KOPT-K1 (cell line): ENCODE measurements at regions not wholly inside any gene's neighbourhood (a gene's known extent, or its start where the extent isn't known, plus 50 kb on each side); places are given as distances from the start of the nearest gene placed in this dataset.
"Not testable (repeated sequence)": the region's sequence is repeated elsewhere in the genome, so short reads cannot be mapped to it uniquely, and the experiment has no call there.

Source experiments
- H3K27ac ChIP-seq: fragments of 200-600 bp; sonication (generic); 2 replicates; pipeline ENCODE4 v1.5.1; 2016; ENCODE audit warnings: antibody characterized with exemption, mild to moderate bottlenecking, low read depth, low read length; ENCODE audit not compliant: poor library complexity, severe bottlenecking
- H3K36me3 ChIP-seq: fragments of 200-600 bp; sonication (generic); 2 replicates; pipeline ENCODE4 v1.5.1; 2017; ENCODE audit warnings: antibody characterized with exemption, mild to moderate bottlenecking, low read length, moderate library complexity; ENCODE audit not compliant: insufficient read depth
- H3K9me3 ChIP-seq: fragments of 200-600 bp; sonication (generic); 2 replicates; pipeline ENCODE4 v1.5.1; 2017; ENCODE audit warnings: antibody characterized with exemption, low read length, mild to moderate bottlenecking; ENCODE audit not compliant: insufficient read depth, poor library complexity, severe bottlenecking

DNA sequence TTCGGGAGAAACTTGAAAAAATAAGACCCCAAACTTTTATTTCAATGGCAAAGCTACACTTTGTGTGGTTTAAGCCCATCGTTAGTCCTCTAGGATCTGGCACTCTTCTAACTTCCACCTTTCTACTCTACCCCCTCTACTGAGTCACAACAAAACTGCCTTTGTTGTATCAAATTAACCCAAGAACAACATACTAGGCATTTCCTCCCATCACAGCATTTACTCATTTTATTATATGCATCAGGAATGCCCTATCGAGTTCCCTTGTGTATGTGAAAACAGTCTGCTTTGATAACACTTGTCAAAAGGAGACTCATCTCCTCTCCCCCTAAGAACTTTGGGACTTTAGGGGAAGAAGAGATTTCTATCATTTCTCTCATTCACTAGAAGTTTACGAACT lies 158.9 kb upstream of the FREM1 start:
- no peaks in the 10 kb centered on the region for H3K36me3 ChIP-seq
- no peaks in the 10 kb centered on the region for H3K9me3 ChIP-seq
- H3K27ac ChIP-seq = no peak overlapping the region

DNA sequence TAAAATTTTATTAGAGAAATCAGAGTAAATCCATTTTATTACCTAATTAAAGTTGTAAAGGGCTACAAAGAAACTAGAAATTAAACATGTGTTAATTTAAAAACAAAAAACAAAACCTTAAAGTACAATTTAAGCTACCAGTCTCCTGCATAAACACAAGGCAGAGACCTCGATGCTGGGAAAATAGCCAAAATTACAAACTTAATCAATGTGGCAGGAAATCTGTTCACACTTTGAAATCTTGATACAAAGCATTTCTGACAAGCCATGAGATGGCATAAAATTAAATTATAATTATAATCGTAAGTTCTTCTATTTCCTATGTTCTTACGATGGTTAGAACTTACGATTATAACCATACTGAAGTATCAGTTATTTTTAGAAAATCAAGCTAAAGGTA lies 158.0 kb upstream of the FREM1 start:
- Histone ChIP-seq H3K9me3 (no peaks in the 10 kb centered on the region), H3K27ac (no peak overlapping the region), H3K36me3 (no peaks in the 10 kb centered on the region)

DNA sequence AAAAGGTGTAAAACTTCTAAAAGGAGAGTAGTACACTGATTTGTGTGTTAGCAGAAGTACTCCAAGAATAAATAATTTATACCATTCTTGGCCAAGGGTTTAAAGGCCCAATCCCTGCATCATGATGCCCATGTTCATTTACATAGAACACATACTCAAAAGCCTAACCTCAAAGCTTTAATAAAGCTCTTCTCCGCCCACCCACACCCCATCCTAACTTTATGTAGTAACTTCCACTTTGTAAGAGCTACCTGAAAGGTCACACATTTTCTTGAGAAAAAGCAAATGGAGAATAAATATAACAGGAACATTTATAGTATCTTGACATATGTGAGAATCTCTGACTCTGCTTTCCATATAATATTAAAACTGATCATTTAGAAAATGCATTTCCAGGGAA lies 148.8 kb upstream of the FREM1 start:
- no peak overlapping the region for H3K27ac ChIP-seq
- H3K36me3 ChIP-seq = no peaks in the 10 kb centered on the region
- H3K9me3 ChIP-seq = no peaks in the 10 kb centered on the region

DNA sequence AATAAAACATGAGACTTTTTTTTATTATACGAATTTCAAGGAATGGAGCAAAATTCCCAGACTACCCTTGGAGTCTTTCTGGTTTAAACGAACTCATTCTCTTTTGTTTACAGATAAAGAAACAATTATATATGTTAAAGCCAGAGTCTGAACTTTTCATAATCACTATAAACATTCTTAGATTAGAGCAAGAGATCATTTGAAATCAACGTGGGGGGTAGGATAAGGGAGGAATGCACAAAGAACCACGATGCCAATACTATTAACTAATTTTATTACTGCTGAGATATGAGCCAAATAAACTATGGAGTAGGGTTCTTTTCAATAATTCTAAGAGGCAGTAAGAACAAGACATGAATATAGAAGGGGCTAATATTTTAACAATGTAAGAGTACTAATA lies 148.0 kb upstream of the FREM1 start:
- H3K27ac ChIP-seq = no peak overlapping the region
- no peaks in the 10 kb centered on the region for H3K9me3 ChIP-seq
- no peaks in the 10 kb centered on the region for H3K36me3 ChIP-seq

DNA sequence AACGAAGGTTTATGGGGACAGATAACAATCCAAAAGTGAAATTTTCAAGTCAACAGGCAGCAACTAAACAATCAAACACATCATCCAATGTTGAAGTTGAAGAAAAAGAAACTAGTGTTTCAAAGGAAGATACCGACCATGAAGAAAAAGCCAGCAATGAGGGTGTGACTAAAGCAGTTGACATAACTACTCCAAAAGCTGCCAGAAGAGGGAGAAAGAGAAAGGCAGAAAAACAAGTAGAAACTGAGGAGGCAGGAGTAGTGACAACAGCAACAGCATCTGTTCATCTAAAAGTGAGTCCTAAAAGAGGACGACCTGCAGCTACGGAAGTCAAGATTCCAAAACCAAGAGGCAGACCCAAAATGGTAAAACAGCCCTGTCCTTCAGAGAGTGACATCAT lies 145.1 kb upstream of the FREM1 start:
- not testable (repeated sequence) for H3K27ac ChIP-seq, H3K36me3 ChIP-seq, H3K9me3 ChIP-seq

DNA sequence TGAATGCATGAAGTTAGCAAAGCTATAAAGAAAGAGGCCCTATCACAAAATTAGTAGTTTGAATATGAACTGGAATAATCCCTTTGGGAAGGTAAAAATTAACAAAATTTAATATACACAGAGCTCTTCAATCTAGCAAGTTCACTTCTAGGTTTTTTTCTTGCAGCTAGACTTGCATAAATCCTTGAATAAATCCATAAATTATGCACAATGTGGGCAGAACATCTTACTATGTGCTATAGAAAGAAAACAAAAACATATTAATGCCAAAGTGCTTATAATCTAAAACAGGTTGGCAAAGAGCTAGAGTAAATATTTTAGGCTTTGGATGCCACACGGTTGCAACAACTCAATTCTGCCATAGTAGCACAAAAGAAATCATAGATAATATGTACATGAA lies 138.5 kb upstream of the FREM1 start:
- Histone ChIP-seq H3K9me3 (no peaks in the 10 kb centered on the region), H3K27ac (no peak overlapping the region), H3K36me3 (no peaks in the 10 kb centered on the region)

DNA sequence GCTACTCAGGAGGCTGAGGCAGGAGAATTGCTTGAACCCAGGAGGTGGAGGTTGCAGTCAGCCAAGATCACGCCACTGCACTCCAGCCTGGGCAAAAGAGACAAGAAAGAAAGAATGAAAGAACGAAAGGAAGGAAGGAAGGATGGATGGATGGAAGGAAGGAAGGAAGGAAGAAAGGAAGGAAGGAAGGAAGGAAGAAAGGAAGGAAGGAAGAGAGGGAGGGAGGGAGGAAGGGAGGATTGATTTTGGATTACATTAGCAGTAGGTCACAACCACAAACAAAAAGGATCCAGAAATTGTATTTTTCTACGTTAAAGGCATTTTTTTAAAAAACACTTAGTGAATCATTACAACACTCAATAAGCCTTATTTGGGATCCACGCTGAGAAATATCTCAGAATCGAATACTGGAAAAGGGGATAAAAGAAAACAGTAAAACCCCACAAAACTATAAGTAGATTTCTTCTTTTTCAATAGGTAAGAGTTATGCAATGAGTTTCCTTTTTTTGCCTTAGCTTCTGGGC lies 136.9 kb upstream of the FREM1 start:
- no peaks in the 10 kb centered on the region for H3K9me3 ChIP-seq
- H3K27ac ChIP-seq = no peak overlapping the region
- no peaks in the 10 kb centered on the region for H3K36me3 ChIP-seq

DNA sequence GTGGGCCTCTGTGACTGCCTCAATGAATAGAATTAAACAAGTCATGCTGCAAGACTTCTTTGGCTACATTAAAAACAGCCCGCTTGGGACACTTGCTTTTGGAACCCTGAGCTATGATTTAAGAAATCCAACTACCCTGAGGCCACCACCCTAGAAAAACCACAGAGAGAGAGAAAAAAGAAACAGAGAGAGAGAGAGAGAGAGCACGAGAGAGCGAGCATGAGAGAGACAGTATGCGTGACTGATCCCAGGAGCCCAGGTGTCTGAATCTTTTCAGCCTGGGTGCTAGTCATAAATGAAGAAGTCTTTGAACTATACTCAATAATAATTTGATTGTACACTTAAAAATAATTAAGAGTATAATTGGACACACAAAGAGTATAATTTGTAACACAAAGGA lies 123.1 kb upstream of the FREM1 start:
- H3K27ac ChIP-seq = no peak overlapping the region
- no peaks in the 10 kb centered on the region for H3K9me3 ChIP-seq
- H3K36me3 ChIP-seq = no peaks in the 10 kb centered on the region

DNA sequence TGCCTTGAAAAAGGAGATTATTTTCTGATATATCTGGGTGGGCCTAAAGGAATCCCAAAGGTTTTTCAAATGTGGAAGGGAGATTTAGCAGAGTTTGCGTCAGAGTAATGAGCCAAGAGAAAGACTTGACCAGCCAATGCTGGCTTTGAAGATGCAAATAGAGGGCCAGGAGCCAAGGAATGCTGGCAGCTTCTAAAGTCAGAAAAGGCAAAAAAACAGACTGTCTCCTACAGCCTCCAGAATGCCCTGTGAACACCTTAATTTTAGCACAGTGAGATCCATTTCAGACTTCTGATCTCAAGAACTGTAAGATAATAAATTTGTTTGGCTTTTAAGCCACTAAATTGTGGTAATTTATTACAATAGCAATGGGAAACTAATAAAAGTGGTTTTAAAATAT lies 122.6 kb upstream of the FREM1 start:
- H3K36me3 ChIP-seq = no peaks in the 10 kb centered on the region
- H3K9me3 ChIP-seq = no peaks in the 10 kb centered on the region
- no peak overlapping the region for H3K27ac ChIP-seq

DNA sequence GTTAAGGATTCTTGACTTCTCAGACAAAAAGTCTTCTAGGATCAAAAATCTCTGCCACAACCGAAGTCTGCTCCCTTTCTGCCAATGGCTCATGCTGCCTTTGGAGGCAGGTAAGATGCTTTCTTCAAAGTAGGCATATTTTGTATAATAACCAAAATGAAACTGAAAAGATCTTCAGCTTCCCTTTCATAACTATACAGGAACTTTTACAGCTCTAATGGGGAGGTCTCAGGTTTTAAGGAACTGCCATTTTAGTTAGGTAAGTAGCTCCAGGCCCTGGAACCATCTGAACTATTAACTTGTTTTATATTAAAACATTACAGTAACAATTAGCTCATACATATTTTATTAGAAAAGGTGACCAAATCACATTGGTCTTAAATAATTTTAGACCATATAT lies 110.9 kb upstream of the FREM1 start:
- H3K36me3 ChIP-seq = no peaks in the 10 kb centered on the region
- no peak overlapping the region for H3K27ac ChIP-seq
- H3K9me3 ChIP-seq = peaks cover 4% of the 10 kb centered on the region

DNA sequence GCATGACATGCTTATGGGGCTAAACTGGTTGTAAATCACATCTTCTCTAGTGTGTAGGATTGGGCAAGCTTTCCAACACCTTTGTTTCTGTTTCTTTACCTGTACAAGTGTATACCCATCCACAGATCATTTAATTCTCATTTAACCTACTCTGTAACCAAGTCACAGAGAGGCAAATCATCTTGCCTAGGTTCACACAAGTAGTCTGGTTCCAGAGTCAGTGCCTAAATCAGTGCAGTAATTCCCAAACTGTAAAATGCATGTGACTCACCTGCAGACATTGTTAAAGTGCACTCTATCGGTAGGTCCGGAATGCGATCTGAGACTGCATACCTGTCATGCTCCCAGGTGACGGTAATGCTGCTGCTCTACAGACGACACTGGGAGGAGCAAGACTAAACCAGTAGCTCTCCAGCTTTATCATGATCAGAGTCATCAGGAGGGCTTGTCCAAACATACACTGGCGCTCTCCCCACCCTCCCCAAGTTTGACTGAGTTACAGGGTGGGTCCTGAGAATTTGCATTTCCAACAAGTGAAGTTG lies 107.9 kb upstream of the FREM1 start:
- no peaks in the 10 kb centered on the region for H3K9me3 ChIP-seq
- no peaks in the 10 kb centered on the region for H3K36me3 ChIP-seq
- no peak overlapping the region for H3K27ac ChIP-seq

DNA sequence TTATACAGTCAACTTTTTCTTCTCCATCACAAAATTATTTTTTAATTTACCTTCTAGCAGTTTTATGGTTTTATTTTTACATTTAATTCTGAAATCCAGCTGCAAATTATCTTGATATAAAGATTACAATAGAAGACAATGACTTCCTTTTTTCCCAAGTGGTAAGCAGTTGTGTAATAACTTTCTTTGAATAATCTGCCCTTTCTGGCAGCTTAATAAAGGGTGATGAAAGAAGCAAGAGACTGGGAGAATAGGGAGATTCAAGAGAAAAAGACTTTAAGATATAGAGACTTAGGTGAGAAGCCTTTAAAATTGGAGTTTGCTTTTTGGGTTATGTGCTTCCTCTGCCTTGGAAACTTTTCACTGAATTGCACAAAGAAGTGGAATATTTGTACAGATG lies 100.4 kb upstream of the FREM1 start:
- Histone ChIP-seq H3K27ac (no peak overlapping the region), H3K9me3 (no peaks in the 10 kb centered on the region), H3K36me3 (no peaks in the 10 kb centered on the region)

DNA sequence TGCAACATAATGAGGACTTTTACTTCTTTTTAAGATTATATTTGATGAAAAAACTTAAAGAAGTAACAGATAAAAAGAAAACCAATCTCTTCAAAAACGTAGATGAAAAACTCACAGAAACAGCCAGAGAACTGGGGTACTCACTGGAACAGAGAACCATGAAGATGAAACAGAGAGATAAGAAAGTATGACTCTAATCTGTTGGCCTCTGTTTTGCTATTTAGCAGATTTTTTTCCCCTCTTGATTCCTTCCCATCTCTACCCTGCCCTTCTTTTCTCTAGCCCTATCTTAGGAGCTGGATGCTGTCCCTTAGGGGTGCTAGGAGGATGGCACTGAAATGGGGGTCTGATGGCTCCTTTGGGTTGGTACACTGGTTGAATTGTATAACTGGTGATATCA lies 97.5 kb upstream of the FREM1 start:
- Histone ChIP-seq H3K9me3 (no peaks in the 10 kb centered on the region), H3K36me3 (no peaks in the 10 kb centered on the region), H3K27ac (peak overlapping the region; percentile 25)

DNA sequence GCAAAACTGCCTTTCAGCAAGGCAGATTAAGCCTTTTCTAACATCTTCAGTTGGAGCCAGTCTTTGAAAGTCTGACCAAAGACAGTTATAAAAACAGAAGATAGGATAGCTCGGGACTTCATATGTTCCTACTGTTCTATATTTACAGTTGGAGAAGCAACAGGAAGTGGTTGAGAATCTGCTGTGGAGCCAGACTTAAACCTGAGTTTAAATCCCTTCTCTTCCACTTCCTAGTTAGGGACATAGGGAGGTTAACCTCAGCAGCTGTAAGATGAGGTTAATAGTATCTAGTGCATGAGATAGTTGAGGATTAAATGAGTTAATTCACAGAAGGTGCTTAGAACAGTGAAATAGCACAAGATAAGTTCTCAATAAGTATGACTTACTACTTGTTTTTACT lies 84.5 kb upstream of the FREM1 start:
- Histone ChIP-seq H3K9me3 (no peaks in the 10 kb centered on the region), H3K36me3 (no peaks in the 10 kb centered on the region), H3K27ac (peak overlapping the region; percentile 87)

DNA sequence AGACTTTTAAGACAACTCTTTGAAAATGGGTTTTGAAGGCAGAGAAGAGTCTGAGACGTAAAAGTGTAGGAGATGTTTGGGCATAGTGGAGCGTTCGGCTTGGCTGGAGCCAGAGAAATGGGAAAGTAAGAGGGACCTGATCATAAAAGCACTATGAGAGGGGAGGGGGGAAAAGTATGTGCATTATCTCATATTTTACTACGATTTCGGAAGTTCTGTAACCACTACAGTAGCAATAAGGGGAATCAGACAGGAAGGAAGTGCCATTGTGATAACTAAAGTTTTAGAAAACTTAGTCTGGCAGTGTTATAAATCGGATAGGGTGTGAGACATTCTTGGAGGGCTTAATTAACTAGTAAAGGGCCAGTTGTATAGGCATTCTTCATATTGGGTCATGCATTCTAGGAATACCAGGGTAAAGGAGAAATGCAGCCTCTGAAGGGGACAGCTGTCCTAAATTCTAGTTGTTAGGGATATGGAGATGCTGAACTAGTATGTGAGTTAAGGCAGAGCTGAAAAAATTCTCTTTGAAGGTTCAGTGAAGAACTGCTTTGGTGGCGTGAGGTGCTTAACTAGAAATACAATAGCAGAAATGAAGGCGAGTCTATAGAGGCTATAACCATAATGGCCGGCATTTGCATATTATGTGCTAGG lies 83.8 kb upstream of the FREM1 start:
- Histone ChIP-seq H3K9me3 (no peaks in the 10 kb centered on the region), H3K27ac (peak overlapping the region; percentile 87), H3K36me3 (no peaks in the 10 kb centered on the region)

DNA sequence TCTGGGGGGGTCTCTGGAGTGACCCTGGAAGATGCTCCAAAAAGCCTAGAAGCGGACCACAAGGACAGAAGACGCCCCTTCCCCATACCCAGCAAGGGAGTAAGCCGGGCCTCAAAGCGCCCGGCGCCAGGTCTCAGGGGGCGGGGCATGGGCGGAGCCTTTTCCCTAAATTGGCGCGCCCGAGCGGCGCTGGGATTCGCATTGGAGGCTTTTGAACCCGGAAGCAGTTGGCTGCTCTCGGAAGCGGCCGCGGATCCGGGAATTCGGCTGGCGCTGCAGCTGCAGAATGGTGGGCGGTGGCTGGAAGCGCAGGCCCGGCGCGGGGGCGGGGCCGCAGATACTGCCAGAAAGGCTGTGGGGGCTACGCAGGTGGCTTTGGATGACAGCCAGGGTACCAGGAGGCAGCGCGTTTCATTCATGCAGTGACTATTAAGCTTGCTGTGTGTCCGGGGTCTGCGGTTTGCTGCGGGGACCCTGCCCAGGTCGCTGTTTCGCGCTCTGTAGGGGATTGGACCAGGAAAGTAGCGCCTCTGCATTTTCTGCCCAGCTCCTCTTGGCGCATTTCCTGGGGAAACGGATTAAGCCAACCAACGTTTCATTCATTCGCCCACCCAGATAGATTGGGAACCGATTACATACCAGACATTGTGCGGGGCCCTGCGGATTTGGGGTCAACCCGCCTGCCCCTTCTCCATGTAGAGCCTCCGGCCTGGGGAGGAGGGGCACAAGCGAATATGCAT lies 83.0 kb upstream of the FREM1 start:
- no peaks in the 10 kb centered on the region for H3K36me3 ChIP-seq
- H3K9me3 ChIP-seq = no peaks in the 10 kb centered on the region
- peak overlapping the region; percentile 87 for H3K27ac ChIP-seq
